HUES64 (cell line): ENCODE measurements at regions not wholly inside any gene's neighbourhood (a gene's known extent, or its start where the extent isn't known, plus 50 kb on each side); places are given as distances from the start of the nearest gene placed in this dataset.

Experiments used
- H3K27ac ChIP-seq: 2 replicates; pipeline ENCODE4 v1.7.0; 2013; ENCODE audit warnings: low read depth, low read length, inconsistent platforms
- H3K27me3 ChIP-seq: 2 replicates; pipeline ENCODE4 v1.6.1; 2013; ENCODE audit warnings: mild to moderate bottlenecking, low read length; ENCODE audit not compliant: insufficient read depth
- H3K36me3 ChIP-seq: 2 replicates; pipeline ENCODE4 v1.6.1; 2013; ENCODE audit warnings: mild to moderate bottlenecking, low read length; ENCODE audit not compliant: insufficient read depth
- H3K4me1 ChIP-seq: 2 replicates; pipeline ENCODE4 v1.6.1; 2013; ENCODE audit warnings: mild to moderate bottlenecking, low read length, moderate library complexity; ENCODE audit not compliant: insufficient read depth
- H3K4me3 ChIP-seq: 2 replicates; pipeline ENCODE4 v1.5.1; 2013; ENCODE audit warnings: mild to moderate bottlenecking, low read length, moderate library complexity
- H3K9ac ChIP-seq: 2 replicates; pipeline ENCODE4 v1.6.1; 2013; ENCODE audit warnings: mild to moderate bottlenecking, low read depth, low read length
- H3K9me3 ChIP-seq: 2 replicates; pipeline ENCODE4 v1.6.1; 2013; ENCODE audit warnings: low read depth, low read length; ENCODE audit not compliant: insufficient read depth
- WGBS: fragments of 150-250, 120-280 bp; methylation state at CpG from one replicate; pipeline ENCODE4 v1.1.7; 2013; ENCODE audit warnings: missing lambda C conversion rate; 5-methylcytosine and 5-hydroxymethylcytosine counted together

DNA sequence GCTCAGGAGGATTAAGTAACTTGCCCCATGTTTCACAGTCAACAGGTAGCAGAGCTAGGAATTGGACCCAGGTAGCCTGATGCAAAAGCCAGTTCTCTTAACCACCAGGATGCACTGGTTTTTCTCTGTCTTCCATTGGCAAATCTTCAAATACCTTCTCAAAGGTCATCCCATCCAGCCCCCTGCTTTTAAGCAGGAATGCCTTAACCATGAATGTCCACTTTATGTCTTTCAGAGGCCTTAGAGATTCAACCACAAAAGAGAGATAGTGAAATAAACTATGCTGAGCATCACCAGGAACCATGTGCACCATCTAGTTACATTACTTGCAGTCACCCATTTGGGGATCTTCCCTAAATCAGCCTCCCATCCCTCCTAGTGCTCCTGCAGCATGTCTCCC, 94.3 kb downstream of the C17orf67 start:
- Histone ChIP-seq H3K4me3 (no peak overlapping the region), H3K36me3 (no peaks in the 10 kb centered on the region)

DNA sequence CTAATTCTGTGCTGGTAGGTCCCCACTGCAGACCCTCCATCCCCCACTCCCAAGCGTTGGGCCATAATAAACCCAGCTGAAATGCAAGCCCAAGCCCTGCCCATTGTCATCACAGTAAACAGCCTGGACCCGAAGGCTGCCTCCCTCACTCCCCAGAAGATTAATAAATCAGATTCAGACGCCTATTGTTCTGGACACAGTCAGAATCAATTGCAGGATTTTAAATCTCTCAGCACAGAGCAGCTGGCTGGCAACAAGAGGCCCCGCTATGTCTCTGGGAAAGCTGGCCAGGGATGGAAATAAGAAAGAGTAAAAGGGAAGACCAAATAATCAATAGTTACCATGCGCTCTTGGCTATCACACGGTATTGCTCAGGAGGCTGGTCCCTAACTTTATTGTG, 93.9 kb downstream of the C17orf67 start:
- no peak overlapping the region for H3K27ac ChIP-seq
- no peaks in the 10 kb centered on the region for H3K27me3 ChIP-seq
- H3K4me3 ChIP-seq = no peak overlapping the region
- H3K9me3 ChIP-seq = no peaks in the 10 kb centered on the region
- 89% methylated on average over 6 of the region's 6 CpGs for WGBS
- H3K4me1 ChIP-seq = peaks cover 5% of the 10 kb centered on the region; the same call in 1 of the 2 replicates
- no peaks in the 10 kb centered on the region for H3K36me3 ChIP-seq
- H3K9ac ChIP-seq = no peak overlapping the region

More for the DNA sequence above, 94.3 kb downstream of the C17orf67 start:
- Histone ChIP-seq H3K9ac (no peak overlapping the region), H3K27me3 (no peaks in the 10 kb centered on the region), H3K9me3 (no peaks in the 10 kb centered on the region), H3K27ac (no peak overlapping the region), H3K4me1 (peaks cover 5% of the 10 kb centered on the region; the same call in 1 of the 2 replicates)

DNA sequence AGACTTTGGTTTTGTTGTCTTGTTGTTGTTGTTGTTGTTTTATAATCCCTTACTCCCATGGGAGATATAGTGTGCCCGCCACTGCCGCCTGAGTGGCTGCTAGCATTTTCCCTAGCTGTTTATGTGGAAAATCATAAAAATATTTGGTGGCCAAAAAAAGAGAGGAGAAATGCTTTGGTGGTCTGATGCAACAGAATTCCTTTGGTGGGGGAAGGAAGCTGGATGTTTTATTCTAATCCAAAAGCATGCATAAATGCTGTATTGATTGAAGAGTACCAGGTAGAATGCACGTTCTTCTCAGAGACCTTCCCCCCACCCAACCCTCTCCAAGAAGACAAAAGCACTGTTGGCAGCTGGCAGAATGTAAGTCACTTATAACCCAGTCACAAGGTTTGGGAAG, 93.2 kb downstream of the C17orf67 start:
- Histone ChIP-seq H3K4me3 (no peak overlapping the region), H3K4me1 (peaks cover 5% of the 10 kb centered on the region; the same call in 1 of the 2 replicates), H3K27me3 (no peaks in the 10 kb centered on the region), H3K27ac (no peak overlapping the region), H3K9me3 (no peaks in the 10 kb centered on the region), H3K9ac (no peak overlapping the region), H3K36me3 (no peaks in the 10 kb centered on the region)
- 77% methylated on average over 3 of the region's 3 CpGs for WGBS
